K562 (cell line): ENCODE measurements at regions not wholly inside any gene's neighbourhood (a gene's known extent, or its start where the extent isn't known, plus 50 kb on each side); places are given as distances from the start of the nearest gene placed in this dataset.

Experiments
- ATAC-seq: fragments of 200-7000 bp; cut with Tn5 transposase; 3 replicates; pipeline ENCODE4 v1.9.1; 2020; ENCODE audit warnings: moderate library complexity
- BruUV-seq: library from RNA; stranded (reverse); fragments of 400-500 nt; replicated peaks from 2 replicates; lab custom pipeline; 2021; lab: Mats Ljungman, UMichigan
- CTCF ChIA-PET: fragments of 300-600 bp; formaldehyde crosslinking; extraction: SDS; loops from one replicate; lab custom pipeline; 2021; ENCODE audit warnings: low intra/inter-chr PET ratio; lab: Yijun Ruan, JAX
- POLR2A ChIA-PET: fragments of 300-600, 350-650 bp; sonication (Branson Sonifier 250); formaldehyde crosslinking; extraction: SDS; loops from one replicate; lab custom pipeline; 2021; ENCODE audit warnings: antibody characterized with exemption, inconsistent platforms; lab: Yijun Ruan, JAX
- DNase-seq, 4 experiments: peaks; one replicate each; pipeline versions ENCODE4 v3.0.0 to v3.0.0-alpha.2; 2011 to 2018; ENCODE audit warnings: low spot score in 3 of 4, mixed read lengths in 3 of 4; ENCODE audit errors: extremely low read depth in 1 of 4
- FAIRE-seq: peaks from 2 replicates; lab custom pipeline; 2011; peaks lifted over from hg19 to GRCh38; lab: Jason Lieb, UNC
- H2AFZ ChIP-seq: 2 replicates; pipeline ENCODE4 v1.6.0; 2011; ENCODE audit warnings: low read depth, low read length, control low read depth, inconsistent platforms
- H3K27ac ChIP-seq: fragments of 200-600 bp; 3 replicates; pipeline ENCODE4 v1.8.0; 2011; ENCODE audit warnings: low read depth, mild to moderate bottlenecking, control low read depth, inconsistent platforms, low read length, moderate library complexity, mixed read lengths; ENCODE audit errors: extremely low read depth
- H3K27me3 ChIP-seq, 2 experiments: fragments of 300-600 bp in 1 of 2; 2 replicates in 1 of 2; 3 replicates in 1 of 2; pipeline versions ENCODE4 v1.6.0 to v1.8.0; 2011; ENCODE audit warnings: inconsistent platforms in 2 of 2, low read length in 2 of 2, mild to moderate bottlenecking in 1 of 2, mixed read lengths in 1 of 2, moderate library complexity in 1 of 2; ENCODE audit not compliant: control insufficient read depth in 2 of 2, insufficient read depth in 2 of 2
- H3K36me3 ChIP-seq: fragments of 300-600 bp; 3 replicates; pipeline ENCODE4 v1.8.0; 2011; ENCODE audit warnings: mild to moderate bottlenecking, low read length, inconsistent platforms; ENCODE audit not compliant: control insufficient read depth, insufficient read depth
- H3K4me1 ChIP-seq, 2 experiments: fragments of 200-600 bp in 1 of 2; replicated peaks in 1 of 2; 2 replicates in 1 of 2; 3 replicates in 1 of 2; pipeline versions ENCODE4 v1.5.1 to v1.8.0; 2011; ENCODE audit warnings: inconsistent platforms in 2 of 2, low read length in 2 of 2, mild to moderate bottlenecking in 1 of 2, mixed read lengths in 1 of 2, moderate library complexity in 1 of 2; ENCODE audit not compliant: control insufficient read depth in 2 of 2, insufficient read depth in 2 of 2
- H3K4me2 ChIP-seq: 2 replicates; pipeline ENCODE4 v1.6.1; 2011; ENCODE audit warnings: low read length, control low read depth, inconsistent platforms, mixed read lengths; ENCODE audit not compliant: insufficient read depth
- H3K4me3 ChIP-seq: fragments of 200-600 bp; sonication (generic), shearing (Covaris generic); 2 replicates; pipeline ENCODE4 v1.5.1; 2016; ENCODE audit warnings: control low read depth, inconsistent platforms
- H3K79me2 ChIP-seq: fragments of 200-600 bp; 3 replicates; pipeline ENCODE4 v1.8.0; 2011; ENCODE audit warnings: low read length, inconsistent platforms; ENCODE audit not compliant: control insufficient read depth, insufficient read depth
- H3K9ac ChIP-seq, 2 experiments: 2 replicates each; pipeline versions ENCODE4 v1.6.0 to v1.6.1; 2011; ENCODE audit warnings: low read depth in 2 of 2, low read length in 2 of 2, control low read depth in 1 of 2, inconsistent platforms in 1 of 2, mild to moderate bottlenecking in 1 of 2, mixed read lengths in 1 of 2; ENCODE audit not compliant: insufficient read depth in 1 of 2
- H3K9me1 ChIP-seq: one replicate; pipeline ENCODE4 v1.6.0; 2011; ENCODE audit warnings: inconsistent platforms, mild to moderate bottlenecking, low read length, moderate library complexity; ENCODE audit not compliant: control insufficient read depth, insufficient read depth
- H3K9me3 ChIP-seq: replicated peaks from 2 replicates; pipeline ENCODE4 v1.5.1; 2011; ENCODE audit warnings: low read depth, low read length, inconsistent platforms; ENCODE audit not compliant: control insufficient read depth, insufficient read depth
- H4K20me1 ChIP-seq: replicated peaks from 2 replicates; pipeline ENCODE4 v1.6.1; 2011; ENCODE audit warnings: low read length, inconsistent platforms, mixed read lengths; ENCODE audit not compliant: control insufficient read depth, insufficient read depth
- COPS2 ChIP-seq: fragments of 450-650 bp; conservative IDR thresholded peaks from 2 replicates; pipeline ENCODE4 v1.6.1; 2016; ENCODE audit warnings: mild to moderate bottlenecking, moderate library complexity
- CTCF ChIP-seq, 3 experiments: IDR thresholded peaks in 2 of 3; conservative IDR thresholded peaks in 1 of 3; 2 replicates each; pipeline ENCODE4 v1.5.1; 2011 to 2012; ENCODE audit warnings: low read length in 3 of 3, mild to moderate bottlenecking in 3 of 3, control low read depth in 2 of 3, improper control_type of control experiment in 1 of 3, inconsistent platforms in 1 of 3, low read depth in 1 of 3, mixed read lengths in 1 of 3, moderate library complexity in 1 of 3; ENCODE audit not compliant: insufficient read depth in 2 of 3
- CTCFL ChIP-seq: IDR thresholded peaks from 2 replicates; pipeline ENCODE4 v1.6.1; 2011; ENCODE audit warnings: borderline replicate concordance, low read depth, mild to moderate bottlenecking, moderate library complexity, low read length; ENCODE audit not compliant: insufficient read depth, poor library complexity, severe bottlenecking
- LEF1 ChIP-seq: fragments of 450-650 bp; IDR thresholded peaks from 2 replicates; pipeline ENCODE4 v1.6.1; 2016; ENCODE audit warnings: mild to moderate bottlenecking
- NRF1 ChIP-seq, 2 experiments: fragments of 450-650 bp; IDR thresholded peaks in 1 of 2; conservative IDR thresholded peaks in 1 of 2; 2 replicates each; pipeline ENCODE4 v1.6.1; 2014; ENCODE audit warnings: mild to moderate bottlenecking in 2 of 2
- RFX1 ChIP-seq: fragments of 450-650 bp; IDR thresholded peaks from 2 replicates; pipeline ENCODE4 v1.6.1; 2016; ENCODE audit warnings: mild to moderate bottlenecking, moderate library complexity
- ZNF316 ChIP-seq: fragments of 450-650 bp; IDR thresholded peaks from 2 replicates; pipeline ENCODE4 v1.6.1; 2016
- WGBS: fragments of 100-300 bp; shearing (Covaris generic); methylation state at CpG from one replicate; pipeline ENCODE4 v1.1.6; 2016; ENCODE audit warnings: low coverage, mixed read lengths; ENCODE audit not compliant: insufficient coverage; ENCODE audit errors: missing lambda C conversion rate; 5-methylcytosine and 5-hydroxymethylcytosine counted together
- in situ Hi-C: fragments of 300-500 bp; cut with MboI; formaldehyde crosslinking; loops from 4 replicates; pipeline ENCODE4 v1.15.0; 2018; ENCODE audit warnings: inconsistent platforms, mixed read lengths
- intact Hi-C: fragments of 100-400 bp; cut with micrococcal nuclease; formaldehyde crosslinking; loops from 2 replicates; pipeline ENCODE4 v1.14.2; 2022

DNA sequence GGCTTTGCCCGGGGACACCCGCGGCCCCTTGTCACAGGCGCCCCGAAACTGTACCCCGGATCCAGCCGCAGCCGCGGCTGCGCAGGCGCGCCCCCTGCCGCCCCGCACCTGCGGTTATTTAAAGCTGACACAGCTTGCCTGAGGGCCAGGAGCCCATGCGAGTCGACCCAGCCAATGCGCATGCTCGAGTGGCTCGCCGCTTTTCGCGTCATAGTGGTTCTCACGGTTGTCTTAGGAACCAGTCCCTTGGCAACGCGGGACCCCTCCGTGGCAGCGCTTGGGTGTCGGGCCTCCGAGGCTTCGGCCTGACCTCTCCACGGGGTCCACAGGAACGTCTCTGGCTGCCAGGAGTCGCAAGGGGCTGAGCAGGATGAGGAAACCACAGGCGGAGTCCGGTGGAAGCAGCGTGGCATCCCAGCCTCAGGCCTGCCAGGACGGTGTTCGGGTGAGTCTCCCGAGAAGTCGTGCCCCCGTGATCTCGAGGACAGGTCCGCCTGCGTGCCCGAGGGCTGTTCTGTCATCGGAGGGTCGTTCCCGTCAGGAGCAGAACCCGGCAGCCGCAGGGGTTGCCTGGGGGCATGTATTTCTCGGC, 716.9 kb downstream of the KCNJ18 start:
- peak; percentile 10 to 32 (median 18) for DNase-seq
- H4K20me1 ChIP-seq, result no peaks in the 10 kb centered on the region
- H3K4me2 ChIP-seq, result no peak overlapping the region
- peak; percentile 65; the same call in 2 of the 3 replicates for ATAC-seq
- no TSS peak for BruUV-seq
- no peak overlapping the region for H2AFZ ChIP-seq
- H3K4me3 ChIP-seq, result no peak overlapping the region
- FAIRE-seq, result no peak
- WGBS, result 12% methylated on average over 28 of the region's 52 CpGs
- ChIA-PET CTCF (no interaction called here), POLR2A (no interaction called here)
- no peaks in the 10 kb centered on the region for H3K36me3 ChIP-seq
- TF ChIP-seq LEF1 (no peak), RFX1 (peak; percentile 23; the same call in 1 of the 2 replicates), CTCFL (peak; percentile 24), ZNF316 (0 out of 2 replicates have a peak, but pooled peaks have one; percentile 11), NRF1 (conservative IDR thresholded peaks at IDR 0.05 in 1 of 2, IDR thresholded peaks at IDR 0.05 in 1 of 2) (peak; percentile 71 to 80), CTCF (IDR thresholded peaks at IDR 0.05 in 2 of 3, conservative IDR thresholded peaks at IDR 0.05 in 1 of 3; ENCODE audit: insufficient read depth in 2 of 3, low read depth in 1 of 3, low read length in 3 of 3) (peak; percentile 17 to 24 (median 19); a peak in 2 of 6 replicates), COPS2 (no peak)
- no peak overlapping the region for H3K9ac ChIP-seq
- intact Hi-C loops (no loop called here), in situ Hi-C loops (no loop called here)
- no peaks in the 10 kb centered on the region for H3K9me1 ChIP-seq
- no peaks in the 10 kb centered on the region for H3K9me3 ChIP-seq
- peaks cover 0 to 15% of the 10 kb centered on the region in 2 experiments; a peak in 3 of 5 replicates for H3K4me1 ChIP-seq
- no peaks in the 10 kb centered on the region for H3K79me2 ChIP-seq
- H3K27me3 ChIP-seq, result no peaks in the 10 kb centered on the region; a peak in 2 of 5 replicates
- no peak overlapping the region for H3K27ac ChIP-seq
